ENCODE measurements at regions not wholly inside any gene's neighbourhood (a gene's known extent, or its start where the extent isn't known, plus 50 kb on each side); places are given as distances from the start of the nearest gene placed in this dataset.

DNA sequence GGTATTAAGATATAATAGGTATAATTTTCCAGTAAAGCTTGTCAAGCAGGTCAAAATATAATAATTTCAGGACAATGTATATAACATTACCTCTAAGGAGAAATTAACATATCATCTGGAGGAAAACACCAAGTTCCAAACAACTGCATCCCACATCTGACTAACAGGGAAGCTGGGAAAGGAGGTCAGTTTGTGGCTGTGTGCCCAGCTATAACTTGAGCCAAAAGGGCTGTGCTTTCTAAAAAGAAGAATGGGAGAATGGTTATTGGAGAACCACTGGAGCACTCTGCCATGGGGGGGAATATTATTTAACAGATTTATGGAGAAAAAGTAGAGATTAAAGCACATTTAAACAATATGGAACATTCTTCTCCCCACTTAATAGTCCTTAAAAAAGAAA lies 390.6 kb upstream of the PKDCC start:
- Histone ChIP-seq H3K27me3 (ENCODE audit: control insufficient read depth in 4 of 4, insufficient read depth in 4 of 4, low read length in 3 of 4) (no peaks in the 10 kb centered on the region), H3K4me1 (ENCODE audit: control insufficient read depth in 4 of 4, insufficient read depth in 4 of 4, low read length in 3 of 4) (no peaks in the 10 kb centered on the region), H3K9me3 (ENCODE audit: control insufficient read depth in 4 of 4, low read length in 3 of 4) (no peaks in the 10 kb centered on the region), H3K36me3 (ENCODE audit: control insufficient read depth in 4 of 4, insufficient read depth in 3 of 4, low read depth in 1 of 4, low read length in 3 of 4) (no peaks in the 10 kb centered on the region), H3K27ac (ENCODE audit: low read depth in 1 of 2, low read length in 2 of 2) (no peak overlapping the region), H3K9ac (ENCODE audit: low read depth in 1 of 2, low read length in 2 of 2) (no peak overlapping the region), H3K4me3 (ENCODE audit: low read depth in 1 of 3, low read length in 3 of 3) (no peak overlapping the region)
- TF ChIP-seq HNF4A (conservative IDR thresholded peaks at IDR 0.05) (no peak), REST (IDR thresholded peaks at IDR 0.05) (no peak), GABPA (IDR thresholded peaks at IDR 0.05 in 1 of 2, conservative IDR thresholded peaks at IDR 0.05 in 1 of 2) (no peak), NR2F2 (IDR thresholded peaks at IDR 0.05) (no peak), HNF4G (IDR thresholded peaks at IDR 0.05) (no peak), YY1 (IDR thresholded peaks at IDR 0.05) (no peak), SP1 (IDR thresholded peaks at IDR 0.05) (no peak), JUND (IDR thresholded peaks at IDR 0.05) (no peak), FOXA2 (IDR thresholded peaks at IDR 0.05) (no peak), FOXA1 (IDR thresholded peaks at IDR 0.05) (no peak), TAF1 (conservative IDR thresholded peaks at IDR 0.05) (no peak)
- TF ChIP-seq, protein P1, sequence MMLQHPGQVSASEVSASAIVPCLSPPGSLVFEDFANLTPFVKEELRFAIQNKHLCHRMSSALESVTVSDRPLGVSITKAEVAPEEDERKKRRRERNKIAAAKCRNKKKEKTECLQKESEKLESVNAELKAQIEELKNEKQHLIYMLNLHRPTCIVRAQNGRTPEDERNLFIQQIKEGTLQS (IDR thresholded peaks at IDR 0.05) = no peak
- TF ChIP-seq, protein P2, sequence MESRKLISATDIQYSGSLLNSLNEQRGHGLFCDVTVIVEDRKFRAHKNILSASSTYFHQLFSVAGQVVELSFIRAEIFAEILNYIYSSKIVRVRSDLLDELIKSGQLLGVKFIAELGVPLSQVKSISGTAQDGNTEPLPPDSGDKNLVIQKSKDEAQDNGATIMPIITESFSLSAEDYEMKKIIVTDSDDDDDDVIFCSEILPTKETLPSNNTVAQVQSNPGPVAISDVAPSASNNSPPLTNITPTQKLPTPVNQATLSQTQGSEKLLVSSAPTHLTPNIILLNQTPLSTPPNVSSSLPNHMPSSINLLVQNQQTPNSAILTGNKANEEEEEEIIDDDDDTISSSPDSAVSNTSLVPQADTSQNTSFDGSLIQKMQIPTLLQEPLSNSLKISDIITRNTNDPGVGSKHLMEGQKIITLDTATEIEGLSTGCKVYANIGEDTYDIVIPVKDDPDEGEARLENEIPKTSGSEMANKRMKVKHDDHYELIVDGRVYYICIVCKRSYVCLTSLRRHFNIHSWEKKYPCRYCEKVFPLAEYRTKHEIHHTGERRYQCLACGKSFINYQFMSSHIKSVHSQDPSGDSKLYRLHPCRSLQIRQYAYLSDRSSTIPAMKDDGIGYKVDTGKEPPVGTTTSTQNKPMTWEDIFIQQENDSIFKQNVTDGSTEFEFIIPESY (IDR thresholded peaks at IDR 0.05) = no peak
- no peak for DNase-seq (ENCODE audit: low spot score)

- TF ChIP-seq NR2F2 (IDR thresholded peaks at IDR 0.05) (no peak), TAF1 (conservative IDR thresholded peaks at IDR 0.05) (no peak), FOXA2 (IDR thresholded peaks at IDR 0.05) (no peak), CTCF (IDR thresholded peaks at IDR 0.05; ENCODE audit: low read depth, low read length, missing input control) (no peak), HNF4G (IDR thresholded peaks at IDR 0.05) (no peak), SP1 (IDR thresholded peaks at IDR 0.05) (no peak), FOXA1 (IDR thresholded peaks at IDR 0.05) (no peak), RXRA (IDR thresholded peaks at IDR 0.05) (no peak), JUND (IDR thresholded peaks at IDR 0.05) (no peak), HNF4A (conservative IDR thresholded peaks at IDR 0.05) (no peak), EGR1 (IDR thresholded peaks at IDR 0.05; ENCODE audit: low read depth in 2 of 2) (no peak), RAD21 (IDR thresholded peaks at IDR 0.05) (no peak)
- TF ChIP-seq, protein P1 (IDR thresholded peaks at IDR 0.05) = no peak
- TF ChIP-seq, protein P2 (IDR thresholded peaks at IDR 0.05) = no peak
- DNase-seq (ENCODE audit: low spot score) = no peak
- no peak overlapping the region for H3K27ac ChIP-seq (ENCODE audit: low read depth in 1 of 2, low read length in 2 of 2)
- no peaks in the 10 kb centered on the region for H3K36me3 ChIP-seq (ENCODE audit: control insufficient read depth in 4 of 4, insufficient read depth in 3 of 4, low read depth in 1 of 4, low read length in 3 of 4)
- H3K27me3 ChIP-seq (ENCODE audit: control insufficient read depth in 4 of 4, insufficient read depth in 4 of 4, low read length in 3 of 4) = no peaks in the 10 kb centered on the region
- H3K9me3 ChIP-seq (ENCODE audit: control insufficient read depth in 4 of 4, low read length in 3 of 4) = no peaks in the 10 kb centered on the region
- H3K4me1 ChIP-seq (ENCODE audit: control insufficient read depth in 4 of 4, insufficient read depth in 4 of 4, low read length in 3 of 4) = no peaks in the 10 kb centered on the region
- H3K4me3 ChIP-seq (ENCODE audit: low read depth in 1 of 3, low read length in 3 of 3) = no peak overlapping the region
- H3K9ac ChIP-seq (ENCODE audit: low read depth in 1 of 2, low read length in 2 of 2) = no peak overlapping the region
Observed at GRCh38 chr2:41659758-41660157, 388.1 kb upstream of the PKDCC start.
